LNCaP clone FGC (cell line): ENCODE measurements at regions not wholly inside any gene's neighbourhood (a gene's known extent, or its start where the extent isn't known, plus 50 kb on each side); places are given as distances from the start of the nearest gene placed in this dataset.
"Not testable (repeated sequence)": the region's sequence is repeated elsewhere in the genome, so short reads cannot be mapped to it uniquely, and the experiment has no call there.

Experiments used
- DNase-seq: peaks from one replicate; pipeline ENCODE4 v3.0.0-alpha.2; 2011; ENCODE audit warnings: low read depth
- H3K4me3 ChIP-seq: 2 replicates; pipeline ENCODE4 v1.5.1; 2011; ENCODE audit warnings: mild to moderate bottlenecking, low read depth, low read length, control low read depth
- CTCF ChIP-seq: IDR thresholded peaks from 2 replicates; pipeline ENCODE4 v1.5.1; 2012; ENCODE audit warnings: mild to moderate bottlenecking; ENCODE audit not compliant: control insufficient read depth, insufficient read depth; ENCODE audit errors: extremely low read depth

GRCh38 chr13:86918682-86919081 lies 752.5 kb upstream of the SLITRK5 start:
- no peak for TF ChIP-seq CTCF
- DNase-seq = no peak
- H3K4me3 ChIP-seq = no peak overlapping the region

GRCh38 chr13:86920961-86921360 lies 750.2 kb upstream of the SLITRK5 start:
- no peak for DNase-seq
- no peak for TF ChIP-seq CTCF

GRCh38 chr13:86922936-86923335 lies 748.2 kb upstream of the SLITRK5 start:
- no peak for DNase-seq
- H3K4me3 ChIP-seq = no peak overlapping the region
- TF ChIP-seq CTCF = no peak

More at GRCh38 chr13:86920961-86921360, 750.2 kb upstream of the SLITRK5 start:
- H3K4me3 ChIP-seq = no peak overlapping the region

- not testable (repeated sequence) for H3K4me3 ChIP-seq, DNase-seq
Observed at GRCh38 chr13:86926916-86927315, 744.3 kb upstream of the SLITRK5 start.

- TF ChIP-seq CTCF = no peak
- no peak for DNase-seq
- no peak overlapping the region for H3K4me3 ChIP-seq
Observed at GRCh38 chr13:86932776-86933334, 738.3 kb upstream of the SLITRK5 start.

GRCh38 chr13:86933676-86934075 lies 737.5 kb upstream of the SLITRK5 start:
- no peak for TF ChIP-seq CTCF
- DNase-seq = no peak

GRCh38 chr13:86937316-86937715 lies 733.9 kb upstream of the SLITRK5 start:
- no peak overlapping the region for H3K4me3 ChIP-seq
- no peak for DNase-seq
- TF ChIP-seq CTCF = no peak

More at GRCh38 chr13:86933676-86934075, 737.5 kb upstream of the SLITRK5 start:
- H3K4me3 ChIP-seq = no peak overlapping the region
